Epithelial cell of proximal tubule (primary cell): ENCODE measurements at regions not wholly inside any gene's neighbourhood (a gene's known extent, or its start where the extent isn't known, plus 50 kb on each side); places are given as distances from the start of the nearest gene placed in this dataset.

ENCODE experiments used
- DNase-seq: peaks from one replicate; pipeline ENCODE4 v3.0.0-alpha.2; 2011; ENCODE audit warnings: low read depth
- H3K4me3 ChIP-seq: 2 replicates; pipeline ENCODE4 v1.5.1; 2011; ENCODE audit warnings: low read depth, mild to moderate bottlenecking, low read length
- TF ChIP-seq, protein P1 (sequence below): conservative IDR thresholded peaks from 2 replicates; pipeline ENCODE4 v1.5.1; 2012; ENCODE audit warnings: low read depth, mild to moderate bottlenecking, low read length

DNA sequence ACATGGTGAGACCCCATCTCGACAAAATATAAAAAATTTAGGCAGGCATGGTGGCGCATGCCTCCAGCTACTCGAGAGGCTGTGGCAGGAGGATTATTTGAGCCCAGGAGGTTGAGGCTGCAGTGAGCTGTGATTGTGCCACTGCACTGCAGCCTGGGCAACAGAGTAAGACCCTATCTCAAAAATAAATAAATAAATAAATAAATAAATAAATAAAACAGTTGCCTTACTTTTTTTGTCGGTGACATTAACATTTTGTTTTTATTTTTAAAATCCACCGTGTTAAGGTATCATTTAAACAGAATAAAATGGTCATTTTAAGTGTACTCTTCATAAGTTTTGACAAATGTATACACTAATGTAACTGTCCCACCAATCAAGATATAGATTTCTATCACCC is 57.0 kb downstream of the RASL11A start:
- TF ChIP-seq, protein P1, sequence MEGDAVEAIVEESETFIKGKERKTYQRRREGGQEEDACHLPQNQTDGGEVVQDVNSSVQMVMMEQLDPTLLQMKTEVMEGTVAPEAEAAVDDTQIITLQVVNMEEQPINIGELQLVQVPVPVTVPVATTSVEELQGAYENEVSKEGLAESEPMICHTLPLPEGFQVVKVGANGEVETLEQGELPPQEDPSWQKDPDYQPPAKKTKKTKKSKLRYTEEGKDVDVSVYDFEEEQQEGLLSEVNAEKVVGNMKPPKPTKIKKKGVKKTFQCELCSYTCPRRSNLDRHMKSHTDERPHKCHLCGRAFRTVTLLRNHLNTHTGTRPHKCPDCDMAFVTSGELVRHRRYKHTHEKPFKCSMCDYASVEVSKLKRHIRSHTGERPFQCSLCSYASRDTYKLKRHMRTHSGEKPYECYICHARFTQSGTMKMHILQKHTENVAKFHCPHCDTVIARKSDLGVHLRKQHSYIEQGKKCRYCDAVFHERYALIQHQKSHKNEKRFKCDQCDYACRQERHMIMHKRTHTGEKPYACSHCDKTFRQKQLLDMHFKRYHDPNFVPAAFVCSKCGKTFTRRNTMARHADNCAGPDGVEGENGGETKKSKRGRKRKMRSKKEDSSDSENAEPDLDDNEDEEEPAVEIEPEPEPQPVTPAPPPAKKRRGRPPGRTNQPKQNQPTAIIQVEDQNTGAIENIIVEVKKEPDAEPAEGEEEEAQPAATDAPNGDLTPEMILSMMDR, result no peak
- H3K4me3 ChIP-seq, result no peak overlapping the region
- no peak for DNase-seq

GRCh38 chr13:27329210-27329609 is 58.6 kb downstream of the RASL11A start:
- no peak for DNase-seq
- H3K4me3 ChIP-seq, result no peak overlapping the region
- TF ChIP-seq, protein P1, result no peak

GRCh38 chr13:27334774-27335435 is 64.3 kb downstream of the RASL11A start:
- no peak for DNase-seq
- H3K4me3 ChIP-seq, result no peak overlapping the region
- TF ChIP-seq, protein P1, result no peak

GRCh38 chr13:27336014-27336673 is 65.5 kb downstream of the RASL11A start:
- TF ChIP-seq, protein P1, result no peak
- no peak for DNase-seq

DNA sequence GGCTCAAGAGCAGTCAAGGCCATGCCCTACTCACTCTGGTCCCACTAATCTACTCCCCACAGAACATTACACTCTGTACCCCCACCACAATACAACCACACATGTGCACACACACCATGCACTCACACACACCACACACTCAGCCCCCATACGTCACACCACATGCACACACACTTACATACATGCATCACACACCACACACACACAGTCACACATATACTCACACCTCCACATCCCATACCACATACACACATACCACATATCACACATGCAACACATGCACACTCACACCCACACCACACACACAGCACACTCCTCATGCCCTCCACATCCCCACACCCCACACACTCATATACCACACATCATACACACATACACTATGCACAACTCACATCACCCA is 67.6 kb downstream of the RASL11A start:
- no peak overlapping the region for H3K4me3 ChIP-seq
- TF ChIP-seq, protein P1, result no peak
- no peak for DNase-seq

More at GRCh38 chr13:27336014-27336673, 65.5 kb downstream of the RASL11A start:
- no peak overlapping the region for H3K4me3 ChIP-seq

- H3K4me3 ChIP-seq, result no peak overlapping the region
- TF ChIP-seq, protein P1, result peak; percentile 27
- no peak for DNase-seq
These were observed 68.2 kb downstream of the RASL11A start for GRCh38 chr13:27338816-27339215.

GRCh38 chr13:27339299-27339698 is 68.7 kb downstream of the RASL11A start:
- no peak overlapping the region for H3K4me3 ChIP-seq
- TF ChIP-seq, protein P1, result peak; percentile 51
- DNase-seq, result no peak
